Right kidney (tissue), 1 donor: ENCODE measurements at regions not wholly inside any gene's neighbourhood (a gene's known extent, or its start where the extent isn't known, plus 50 kb on each side); places are given as distances from the start of the nearest gene placed in this dataset.

Source experiments
- DNase-seq: peaks from one replicate; pipeline ENCODE4 v3.0.0-alpha.2; 2016

GRCh38 chr7:68441645-68442044, 1156.6 kb upstream of the AUTS2 start:
- DNase-seq = no peak

DNA sequence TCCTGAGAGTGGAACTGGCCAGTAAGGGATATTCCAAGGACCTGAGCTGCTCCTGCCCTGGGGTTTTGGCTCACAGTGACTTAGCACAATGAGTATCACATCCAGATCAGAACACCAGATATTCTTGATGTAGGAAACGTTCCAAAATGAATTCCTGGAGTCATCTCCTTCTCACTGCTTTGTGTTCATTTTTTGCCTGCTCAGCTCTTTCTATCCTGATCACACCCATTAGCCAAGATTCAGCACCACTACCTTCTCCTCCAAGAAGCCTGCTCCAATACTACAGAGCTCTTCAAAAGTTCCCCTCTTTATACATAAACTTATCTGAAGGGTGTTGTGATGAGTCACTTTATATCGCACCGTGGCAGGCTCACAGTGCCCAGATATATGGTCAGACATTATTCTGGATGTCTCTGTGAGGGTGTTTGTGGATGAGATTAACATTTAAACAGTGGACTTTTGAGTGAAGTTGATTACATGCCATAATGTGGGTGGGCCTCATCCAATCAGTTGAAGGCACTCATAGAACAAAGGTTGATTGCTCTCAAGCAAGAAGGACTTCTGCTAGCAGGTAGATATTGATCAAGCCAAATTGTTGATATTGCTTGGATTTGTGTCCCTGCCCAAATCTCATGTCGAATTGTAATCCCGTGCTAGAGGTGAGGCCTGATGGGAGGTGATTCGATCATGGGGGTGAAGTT, 1155.2 kb upstream of the AUTS2 start:
- DNase-seq = no peak

GRCh38 chr7:68444042-68444441, 1154.2 kb upstream of the AUTS2 start:
- no peak for DNase-seq

GRCh38 chr7:68444956-68445355, 1153.3 kb upstream of the AUTS2 start:
- no peak for DNase-seq

DNA sequence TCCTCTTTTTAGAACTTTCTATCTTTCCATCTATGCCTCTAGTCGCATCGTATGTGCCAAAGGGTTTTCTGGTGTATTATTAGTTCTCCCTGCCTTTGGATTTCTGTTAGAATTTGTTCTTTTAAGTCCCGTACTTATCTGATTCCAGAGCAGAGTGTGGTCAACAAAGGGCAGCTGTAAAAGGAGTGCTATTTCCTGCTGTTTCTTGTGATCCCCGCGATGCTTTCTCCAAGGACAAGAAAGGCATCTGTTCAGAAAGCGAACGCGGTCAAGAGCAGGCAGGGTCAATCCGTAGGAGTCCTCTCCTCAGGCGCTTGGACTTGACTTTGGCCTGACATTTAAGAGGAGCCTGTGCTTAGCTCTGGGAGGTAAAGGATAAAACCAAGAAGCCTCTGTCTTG, 1152.1 kb upstream of the AUTS2 start:
- no peak for DNase-seq

GRCh38 chr7:68449099-68449498, 1149.2 kb upstream of the AUTS2 start:
- DNase-seq = no peak

- no peak for DNase-seq
These were observed 1148.5 kb upstream of the AUTS2 start for GRCh38 chr7:68449816-68450215.

DNA sequence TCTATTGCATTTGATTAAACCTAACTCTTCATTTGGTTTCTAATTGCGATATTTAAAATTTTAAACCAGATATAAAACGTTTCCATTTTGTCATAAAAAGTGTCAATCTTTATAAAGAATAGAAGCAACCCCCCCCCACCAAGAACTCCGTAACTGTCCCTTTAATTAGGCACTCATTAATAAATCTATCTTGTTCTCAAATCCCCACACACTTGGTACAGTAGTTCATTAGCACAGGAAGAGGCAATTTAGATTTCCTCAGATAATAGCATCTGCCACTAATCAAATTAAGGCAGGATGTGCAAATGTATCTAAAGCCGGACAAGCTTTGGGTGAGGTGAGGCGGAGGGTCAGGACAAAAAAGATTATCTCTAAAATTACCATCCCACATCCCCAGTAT, 1143.3 kb upstream of the AUTS2 start:
- DNase-seq = no peak

DNA sequence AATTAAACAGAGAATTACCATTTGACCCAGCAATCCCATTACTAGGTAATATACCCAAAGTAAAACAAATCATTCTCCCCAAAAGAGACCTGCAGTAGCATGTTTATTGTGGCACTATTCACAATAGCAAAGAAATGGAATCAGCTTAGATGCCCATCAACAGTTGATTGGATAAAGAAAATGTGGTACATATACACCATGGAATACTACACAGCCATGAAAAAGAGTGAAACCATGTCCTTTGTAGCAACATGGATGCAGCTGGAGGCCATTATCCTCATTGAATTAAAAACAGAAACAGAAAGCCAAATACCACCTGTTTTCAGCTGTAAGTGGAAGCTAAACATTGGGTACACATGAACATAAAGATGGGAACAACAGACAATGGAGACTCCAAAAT, 1141.8 kb upstream of the AUTS2 start:
- DNase-seq = no peak

DNA sequence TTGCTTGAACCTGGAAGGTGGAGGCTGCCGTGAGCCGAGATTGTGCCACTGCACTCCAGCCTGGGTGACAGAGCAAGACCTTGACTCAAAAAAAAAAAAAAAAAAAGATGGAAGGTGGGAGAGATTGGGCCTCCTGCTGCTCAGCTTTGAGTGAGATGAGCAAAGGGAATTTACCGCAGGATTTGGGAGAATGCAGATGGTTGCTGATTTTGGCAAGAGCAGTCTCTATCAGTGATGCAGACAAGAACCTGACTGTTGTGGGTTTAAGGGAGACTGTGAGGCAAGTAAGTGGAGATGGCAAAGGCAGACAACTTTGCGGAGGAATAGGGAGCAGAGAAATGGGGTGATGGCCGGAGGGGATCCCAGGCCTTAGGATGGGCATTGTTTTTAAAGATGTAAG, 1140.8 kb upstream of the AUTS2 start:
- DNase-seq = no peak

GRCh38 chr7:68458010-68458908, 1140.0 kb upstream of the AUTS2 start:
- no peak for DNase-seq

DNA sequence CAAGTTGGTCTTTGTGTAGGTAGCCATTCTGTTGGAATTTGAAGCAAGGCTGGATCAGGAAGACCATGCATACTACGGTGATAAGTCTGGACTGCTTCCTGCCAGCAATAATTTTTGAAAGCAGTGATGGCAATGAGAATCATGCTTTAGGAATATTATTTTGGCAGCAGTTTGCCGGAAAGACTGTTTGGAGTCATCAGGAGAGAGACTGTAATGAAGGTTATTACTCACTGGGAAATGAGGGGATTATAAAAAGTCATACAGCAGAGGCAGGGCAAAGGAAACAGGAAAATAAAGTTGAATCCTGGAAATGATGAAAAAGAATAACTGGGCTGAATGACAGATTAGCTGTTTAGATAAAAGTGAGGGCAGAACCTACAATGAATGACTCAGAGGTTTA, 1136.8 kb upstream of the AUTS2 start:
- DNase-seq = no peak

- no peak for DNase-seq
These were observed 1127.3 kb upstream of the AUTS2 start for GRCh38 chr7:68470836-68471435.

- DNase-seq = no peak
These were observed 1125.6 kb upstream of the AUTS2 start for GRCh38 chr7:68472688-68473087.

GRCh38 chr7:68474661-68475216, 1123.5 kb upstream of the AUTS2 start:
- DNase-seq = no peak

- no peak for DNase-seq
These were observed 1121.3 kb upstream of the AUTS2 start for GRCh38 chr7:68476966-68477365.

DNA sequence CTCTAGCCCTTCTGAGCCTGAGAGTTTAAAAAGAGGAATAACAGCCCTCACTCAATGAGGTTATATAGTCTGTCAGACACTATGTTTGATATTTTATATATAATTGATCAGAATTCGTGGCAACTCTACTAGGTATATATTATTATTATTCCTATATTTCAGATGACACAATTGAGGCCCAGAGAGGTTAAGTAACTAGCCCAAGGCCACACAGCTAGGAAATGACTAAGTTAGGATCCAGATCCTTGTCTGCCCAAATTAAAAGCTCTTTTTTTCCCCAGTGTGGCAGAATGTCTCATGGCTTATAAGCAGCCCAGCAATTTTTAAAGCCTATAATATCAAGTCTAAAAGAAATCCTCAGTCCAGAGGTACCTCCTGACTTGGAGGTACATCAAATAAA, 1119.9 kb upstream of the AUTS2 start:
- DNase-seq = no peak

GRCh38 chr7:68482800-68483199, 1115.5 kb upstream of the AUTS2 start:
- DNase-seq = no peak

DNA sequence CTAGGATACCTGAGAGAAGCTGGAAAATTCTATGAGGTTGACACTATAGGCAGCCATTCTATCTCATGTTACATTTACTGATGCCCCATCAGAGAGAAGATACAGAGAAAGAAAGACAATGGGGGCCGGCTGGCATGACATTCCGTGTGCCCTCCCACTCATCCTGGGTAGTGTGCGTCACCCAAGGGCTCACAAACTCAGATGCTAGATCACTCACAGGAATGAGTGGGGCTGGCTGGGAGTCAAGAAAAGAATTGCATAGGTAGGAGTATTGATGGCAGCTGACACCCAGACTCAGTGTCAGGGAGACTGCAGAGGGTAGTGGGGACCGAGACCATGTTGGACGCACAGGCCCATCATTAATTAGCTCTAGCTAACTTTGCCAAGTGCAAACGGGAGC, 1113.5 kb upstream of the AUTS2 start:
- no peak for DNase-seq

DNA sequence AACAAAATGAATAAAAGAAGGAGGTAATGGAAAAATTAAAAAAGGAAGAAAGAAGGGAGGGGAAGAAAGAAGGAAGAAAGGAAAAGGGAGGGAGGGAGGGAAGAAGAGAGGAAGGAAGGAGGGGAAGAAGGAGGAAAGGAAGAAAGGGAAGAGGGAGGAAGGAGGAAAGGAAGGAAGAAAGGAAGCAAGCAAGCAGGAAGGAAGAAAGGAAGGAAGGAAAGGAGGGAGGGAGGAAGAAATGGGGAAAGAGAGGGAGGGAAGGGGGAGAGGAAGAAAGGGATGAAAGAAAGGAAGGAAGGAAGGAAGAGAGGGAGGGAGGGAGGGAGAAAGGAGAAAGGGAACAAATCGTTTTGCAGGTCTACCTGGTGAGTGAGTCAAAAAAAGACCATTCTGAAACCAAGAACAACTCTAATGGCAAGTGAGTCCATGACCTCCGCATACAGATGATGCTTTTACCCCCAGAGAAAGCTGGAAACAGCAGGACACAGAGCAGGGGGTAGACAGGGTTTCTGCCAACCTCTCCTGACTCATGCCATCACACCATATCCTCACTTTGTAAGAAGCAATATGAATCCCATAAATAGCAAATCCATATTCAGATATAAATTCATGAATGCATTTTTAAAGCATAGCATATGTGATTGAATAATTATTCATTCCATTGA, 1112.9 kb upstream of the AUTS2 start:
- no peak for DNase-seq

DNA sequence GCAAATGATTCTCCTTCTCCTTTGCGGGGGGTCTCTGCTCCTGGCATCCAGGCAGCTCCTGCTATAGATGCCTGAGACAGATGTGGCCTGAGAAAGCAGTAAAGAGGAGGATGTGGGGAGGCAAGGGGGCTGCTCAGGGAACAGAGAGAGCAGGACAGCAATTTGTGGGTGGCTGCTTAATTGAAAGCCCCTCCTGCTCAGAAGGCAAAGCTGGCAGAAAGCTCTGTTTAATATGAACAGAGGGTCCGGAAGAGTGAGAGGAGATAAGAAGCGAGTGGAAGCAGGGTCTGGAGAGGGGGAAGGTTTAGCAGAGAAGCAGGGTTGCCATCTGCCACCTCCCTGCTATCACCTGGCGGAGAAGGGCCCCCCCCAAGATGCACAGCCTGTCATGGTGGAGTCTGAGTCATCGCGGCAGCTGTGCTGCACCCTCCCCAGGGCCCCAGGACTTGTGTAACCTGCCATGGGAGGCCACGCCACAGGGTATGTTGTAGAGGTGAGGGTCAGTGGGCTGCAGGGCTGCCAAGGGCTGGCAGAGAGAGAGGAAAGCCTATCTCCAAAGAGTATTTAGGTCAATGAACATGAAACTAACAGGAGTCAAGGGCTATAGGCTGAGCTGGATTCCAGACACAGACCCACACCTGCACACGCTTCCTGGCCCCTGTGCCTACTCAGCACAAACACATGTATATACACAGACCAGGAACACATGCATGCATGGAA, 1109.8 kb upstream of the AUTS2 start:
- DNase-seq = no peak
